Coronary artery (tissue), 2 donors: ENCODE measurements at regions not wholly inside any gene's neighbourhood (a gene's known extent, or its start where the extent isn't known, plus 50 kb on each side); places are given as distances from the start of the nearest gene placed in this dataset.
"Not testable (repeated sequence)": the region's sequence is repeated elsewhere in the genome, so short reads cannot be mapped to it uniquely, and the experiment has no call there.

Experiments used
- DNase-seq: peaks from one replicate; pipeline ENCODE4 v3.0.0-alpha.2; 2017; ENCODE audit warnings: low spot score
- H3K27ac ChIP-seq, 2 donors: fragments of 200-600 bp; sonication (generic); one replicate each; pipeline ENCODE4 v1.5.1; 2016 to 2019
- H3K4me3 ChIP-seq: fragments of 200-600 bp; sonication (generic); 2 replicates; pipeline ENCODE4 v1.5.1; 2016; ENCODE audit warnings: mild to moderate bottlenecking, moderate library complexity

- H3K4me3 ChIP-seq, DNase-seq, H3K27ac ChIP-seq: not testable (repeated sequence)
Observed at GRCh38 chr21:6158171-6158570, 4363.2 kb upstream of the TPTE start.
